ENCODE measurements at regions not wholly inside any gene's neighbourhood (a gene's known extent, or its start where the extent isn't known, plus 50 kb on each side); places are given as distances from the start of the nearest gene placed in this dataset.

GRCh38 chr22:19619144-19620009, 94.9 kb upstream of the SEPTIN5 start:
- H3K27ac ChIP-seq (ENCODE audit: low read depth in 1 of 2, low read length in 2 of 2), result no peak overlapping the region
- ATAC-seq (ENCODE audit: poor library complexity) (no peak), DNase-seq (no peak)
- intact Hi-C loops (cut with DNase I, micrococcal nuclease), result loop anchor here in 1 of 2 experiments (10.0 kb wide), 1 partner anchor 215 kb away; no protein-coding TSS in a partner anchor
- no peak overlapping the region for H3K4me3 Mint-ChIP-seq
- peaks cover 13% of the 10 kb centered on the region for H3K4me1 Mint-ChIP-seq (ENCODE audit: low read depth)
- CTCF ChIA-PET, result interaction anchor here (0.8 to 2.3 kb wide), 2 partner anchors 10 to 23 kb away, joined by 4 to 5 read pairs; no protein-coding TSS in a partner anchor
- no peaks in the 10 kb centered on the region for H3K36me3 Mint-ChIP-seq (ENCODE audit: low read depth)
- no peak overlapping the region for H3K27ac Mint-ChIP-seq
- no peak overlapping the region for H3K4me3 ChIP-seq (ENCODE audit: low read length)
- no peaks in the 10 kb centered on the region for H3K9me3 ChIP-seq (ENCODE audit: control insufficient read depth in 1 of 2, insufficient read depth in 1 of 2, low read length in 2 of 2)
- no peak for TF ChIP-seq CTCF (IDR thresholded peaks at IDR 0.05)
- H3K27me3 ChIP-seq (ENCODE audit: control insufficient read depth in 1 of 2, insufficient read depth in 2 of 2, low read length in 2 of 2), result peaks cover 0 to 2% of the 10 kb centered on the region in 2 experiments
- POLR2A ChIA-PET, result interaction anchor here (0.5 to 1.1 kb wide), 2 partner anchors 10 to 22 kb away, joined by 3 to 4 read pairs; no protein-coding TSS in a partner anchor
- H3K9me3 Mint-ChIP-seq, result no peaks in the 10 kb centered on the region
- no peaks in the 10 kb centered on the region for H3K36me3 ChIP-seq (ENCODE audit: insufficient read depth, low read length)
- H3K4me1 ChIP-seq (ENCODE audit: insufficient read depth, low read length), result peaks cover 8% of the 10 kb centered on the region
- no peaks in the 10 kb centered on the region for H3K27me3 Mint-ChIP-seq

GRCh38 chr22:19620742-19621371, 93.4 kb upstream of the SEPTIN5 start:
- H3K36me3 Mint-ChIP-seq (ENCODE audit: low read depth), result no peaks in the 10 kb centered on the region
- peaks cover 13% of the 10 kb centered on the region for H3K4me1 Mint-ChIP-seq (ENCODE audit: low read depth)
- no peaks in the 10 kb centered on the region for H3K27me3 Mint-ChIP-seq
- Histone ChIP-seq H3K4me3 (ENCODE audit: low read length) (no peak overlapping the region), H3K9me3 (ENCODE audit: control insufficient read depth in 1 of 2, insufficient read depth in 1 of 2, low read length in 2 of 2) (no peaks in the 10 kb centered on the region), H3K36me3 (ENCODE audit: insufficient read depth, low read length) (no peaks in the 10 kb centered on the region), H3K27ac (ENCODE audit: low read depth in 1 of 2, low read length in 2 of 2) (no peak overlapping the region), H3K4me1 (ENCODE audit: insufficient read depth, low read length) (peaks cover 8% of the 10 kb centered on the region), H3K27me3 (ENCODE audit: control insufficient read depth in 1 of 2, insufficient read depth in 2 of 2, low read length in 2 of 2) (no peaks in the 10 kb centered on the region)
- no peak overlapping the region for H3K4me3 Mint-ChIP-seq
- ATAC-seq (ENCODE audit: poor library complexity) (no peak), DNase-seq (no peak)
- H3K27ac Mint-ChIP-seq, result no peak overlapping the region
- intact Hi-C loops (cut with DNase I, micrococcal nuclease), result loop anchor here in 1 of 2 experiments (10.0 kb wide), 1 partner anchor 216 kb away; no protein-coding TSS in a partner anchor
- ChIA-PET POLR2A (no interaction called here), CTCF (interaction anchor here (2.3 kb wide), 1 partner anchor 9 kb away, joined by 5 read pairs; no protein-coding TSS in a partner anchor)
- no peak for TF ChIP-seq CTCF (IDR thresholded peaks at IDR 0.05)
- no peaks in the 10 kb centered on the region for H3K9me3 Mint-ChIP-seq

DNA sequence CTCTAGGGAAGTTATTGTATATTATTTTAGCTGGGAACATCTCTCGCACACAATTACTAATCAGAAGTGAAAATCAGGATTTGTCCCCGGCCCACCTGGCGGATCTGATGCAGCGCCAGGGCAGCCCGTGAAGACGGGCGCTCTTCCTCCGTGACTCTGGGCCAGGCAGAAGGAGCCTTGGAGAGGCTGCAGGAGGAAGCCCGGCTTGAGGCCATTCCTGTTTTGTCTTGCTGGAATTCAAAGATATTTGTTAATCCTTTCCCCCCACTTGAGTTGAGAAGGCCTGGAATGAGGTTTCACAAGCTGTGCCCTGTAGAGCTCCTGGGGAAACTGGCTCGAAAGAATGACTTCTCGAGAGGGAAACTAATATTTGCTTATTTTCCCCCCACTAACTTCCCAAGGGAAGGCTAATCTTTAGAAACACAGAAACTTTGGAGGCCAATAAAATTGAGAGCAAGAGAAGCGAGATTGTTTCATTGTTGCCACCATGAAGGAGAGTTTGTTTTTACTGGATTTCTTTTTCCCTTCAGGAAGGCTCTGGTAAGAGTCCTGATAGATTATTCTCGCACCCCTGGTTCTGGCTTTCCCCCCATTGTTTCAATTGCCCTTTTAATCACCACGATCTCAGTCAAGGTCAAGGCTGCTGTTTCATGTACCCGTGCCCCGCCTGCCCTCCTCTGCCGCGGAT, 92.8 kb upstream of the SEPTIN5 start:
- no peaks in the 10 kb centered on the region for H3K36me3 Mint-ChIP-seq (ENCODE audit: low read depth)
- H3K27ac ChIP-seq (ENCODE audit: low read depth in 1 of 2, low read length in 2 of 2), result no peak overlapping the region
- H3K36me3 ChIP-seq (ENCODE audit: insufficient read depth, low read length), result no peaks in the 10 kb centered on the region
- H3K27ac Mint-ChIP-seq, result no peak overlapping the region
- POLR2A ChIA-PET, result no interaction called here
- no peaks in the 10 kb centered on the region for H3K9me3 Mint-ChIP-seq
- no peak for TF ChIP-seq CTCF (IDR thresholded peaks at IDR 0.05)
- H3K27me3 ChIP-seq (ENCODE audit: control insufficient read depth in 1 of 2, insufficient read depth in 2 of 2, low read length in 2 of 2), result no peaks in the 10 kb centered on the region
- CTCF ChIA-PET, result interaction anchor here (2.3 kb wide), 1 partner anchor 8 kb away, joined by 5 read pairs; no protein-coding TSS in a partner anchor
- intact Hi-C loops (cut with DNase I, micrococcal nuclease), result loop anchor here in 1 of 2 experiments (10.0 kb wide), 1 partner anchor 217 kb away; no protein-coding TSS in a partner anchor
- H3K4me1 ChIP-seq (ENCODE audit: insufficient read depth, low read length), result peaks cover 8% of the 10 kb centered on the region
- no peak overlapping the region for H3K4me3 ChIP-seq (ENCODE audit: low read length)
- peaks cover 13% of the 10 kb centered on the region for H3K4me1 Mint-ChIP-seq (ENCODE audit: low read depth)
- H3K9me3 ChIP-seq (ENCODE audit: control insufficient read depth in 1 of 2, insufficient read depth in 1 of 2, low read length in 2 of 2), result no peaks in the 10 kb centered on the region
- H3K4me3 Mint-ChIP-seq, result no peak overlapping the region
- DNase-seq (no peak), ATAC-seq (ENCODE audit: poor library complexity) (no peak)
- H3K27me3 Mint-ChIP-seq, result no peaks in the 10 kb centered on the region
